Smooth muscle cell (in vitro differentiated cells): ENCODE measurements at regions not wholly inside any gene's neighbourhood (a gene's known extent, or its start where the extent isn't known, plus 50 kb on each side); places are given as distances from the start of the nearest gene placed in this dataset.

Experiments used
- DNase-seq: peaks from one replicate; lab custom pipeline; 2025; ENCODE audit not compliant: unreplicated experiment; lab: John Stamatoyannopoulos, UW
- H2AFZ ChIP-seq: fragments of 200-600 bp; sonication (generic); 2 replicates; pipeline ENCODE4 v1.6.0; 2016; ENCODE audit warnings: antibody characterized with exemption, low read depth, mild to moderate bottlenecking
- H3F3A ChIP-seq: fragments of 200-600 bp; sonication (generic); 2 replicates; pipeline ENCODE4 v1.6.0; 2017; ENCODE audit warnings: antibody characterized with exemption, low read depth
- H3K27ac ChIP-seq: fragments of 200-600 bp; sonication (generic); 2 replicates; pipeline ENCODE4 v1.5.1; 2016; ENCODE audit warnings: low read depth, mild to moderate bottlenecking
- H3K27me3 ChIP-seq: fragments of 200-600 bp; sonication (generic); 2 replicates; pipeline ENCODE4 v1.6.1; 2016; ENCODE audit warnings: low read depth, mild to moderate bottlenecking
- H3K36me3 ChIP-seq: fragments of 200-600 bp; sonication (generic); 2 replicates; pipeline ENCODE4 v1.5.1; 2016; ENCODE audit warnings: low read depth
- H3K4me1 ChIP-seq: fragments of 200-600 bp; sonication (generic); 2 replicates; pipeline ENCODE4 v1.5.1; 2016; ENCODE audit warnings: low read depth
- H3K4me2 ChIP-seq: fragments of 200-600 bp; sonication (generic); 2 replicates; pipeline ENCODE4 v1.6.0; 2016; ENCODE audit warnings: mild to moderate bottlenecking
- H3K4me3 ChIP-seq: fragments of 200-600 bp; sonication (generic); 2 replicates; pipeline ENCODE4 v1.5.1; 2016; ENCODE audit warnings: mild to moderate bottlenecking
- H3K79me2 ChIP-seq: fragments of 200-600 bp; sonication (generic); 2 replicates; pipeline ENCODE4 v1.6.0; 2016; ENCODE audit warnings: low read depth, mild to moderate bottlenecking
- H3K9ac ChIP-seq: fragments of 200-600 bp; sonication (generic); 2 replicates; pipeline ENCODE4 v1.6.0; 2016; ENCODE audit warnings: low read depth
- H3K9me3 ChIP-seq: fragments of 200-600 bp; sonication (generic); replicated peaks from 2 replicates; pipeline ENCODE4 v1.5.1; 2016; ENCODE audit warnings: low read depth
- H4K20me1 ChIP-seq: fragments of 200-600 bp; sonication (generic); 2 replicates; pipeline ENCODE4 v1.6.0; 2016; ENCODE audit warnings: low read depth
- WGBS: methylation state at CpG from one replicate; pipeline ENCODE4 v1.1.7; 2016; ENCODE audit warnings: low lambda C conversion rate; 5-methylcytosine and 5-hydroxymethylcytosine counted together
- TF ChIP-seq, protein P1 (sequence below): fragments of 200-600 bp; sonication (generic); IDR thresholded peaks from 2 replicates; pipeline ENCODE4 v1.5.1; 2017; ENCODE audit warnings: borderline replicate concordance, mild to moderate bottlenecking, antibody characterized with exemption; ENCODE audit not compliant: insufficient read depth, poor library complexity, severe bottlenecking

GRCh38 chr4:173837517-173837916 lies 307.5 kb upstream of the HAND2 start:
- no peak overlapping the region for H3K4me2 ChIP-seq
- no peaks in the 10 kb centered on the region for H3K36me3 ChIP-seq
- 72% methylated on average over 3 of the region's 3 CpGs for WGBS
- no peak for DNase-seq
- TF ChIP-seq, protein P1, sequence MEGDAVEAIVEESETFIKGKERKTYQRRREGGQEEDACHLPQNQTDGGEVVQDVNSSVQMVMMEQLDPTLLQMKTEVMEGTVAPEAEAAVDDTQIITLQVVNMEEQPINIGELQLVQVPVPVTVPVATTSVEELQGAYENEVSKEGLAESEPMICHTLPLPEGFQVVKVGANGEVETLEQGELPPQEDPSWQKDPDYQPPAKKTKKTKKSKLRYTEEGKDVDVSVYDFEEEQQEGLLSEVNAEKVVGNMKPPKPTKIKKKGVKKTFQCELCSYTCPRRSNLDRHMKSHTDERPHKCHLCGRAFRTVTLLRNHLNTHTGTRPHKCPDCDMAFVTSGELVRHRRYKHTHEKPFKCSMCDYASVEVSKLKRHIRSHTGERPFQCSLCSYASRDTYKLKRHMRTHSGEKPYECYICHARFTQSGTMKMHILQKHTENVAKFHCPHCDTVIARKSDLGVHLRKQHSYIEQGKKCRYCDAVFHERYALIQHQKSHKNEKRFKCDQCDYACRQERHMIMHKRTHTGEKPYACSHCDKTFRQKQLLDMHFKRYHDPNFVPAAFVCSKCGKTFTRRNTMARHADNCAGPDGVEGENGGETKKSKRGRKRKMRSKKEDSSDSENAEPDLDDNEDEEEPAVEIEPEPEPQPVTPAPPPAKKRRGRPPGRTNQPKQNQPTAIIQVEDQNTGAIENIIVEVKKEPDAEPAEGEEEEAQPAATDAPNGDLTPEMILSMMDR: no peak
- peaks cover 11% of the 10 kb centered on the region for H3K4me1 ChIP-seq
- H3K9ac ChIP-seq: no peak overlapping the region
- peaks cover 5% of the 10 kb centered on the region for H3K9me3 ChIP-seq
- no peaks in the 10 kb centered on the region for H4K20me1 ChIP-seq
- H3K4me3 ChIP-seq: no peak overlapping the region
- H3K27ac ChIP-seq: peak overlapping the region; percentile 97
- no peaks in the 10 kb centered on the region for H3K27me3 ChIP-seq
- peak overlapping the region; percentile 36 for H2AFZ ChIP-seq
- peaks cover 17% of the 10 kb centered on the region for H3F3A ChIP-seq
- peaks cover 16% of the 10 kb centered on the region for H3K79me2 ChIP-seq

DNA sequence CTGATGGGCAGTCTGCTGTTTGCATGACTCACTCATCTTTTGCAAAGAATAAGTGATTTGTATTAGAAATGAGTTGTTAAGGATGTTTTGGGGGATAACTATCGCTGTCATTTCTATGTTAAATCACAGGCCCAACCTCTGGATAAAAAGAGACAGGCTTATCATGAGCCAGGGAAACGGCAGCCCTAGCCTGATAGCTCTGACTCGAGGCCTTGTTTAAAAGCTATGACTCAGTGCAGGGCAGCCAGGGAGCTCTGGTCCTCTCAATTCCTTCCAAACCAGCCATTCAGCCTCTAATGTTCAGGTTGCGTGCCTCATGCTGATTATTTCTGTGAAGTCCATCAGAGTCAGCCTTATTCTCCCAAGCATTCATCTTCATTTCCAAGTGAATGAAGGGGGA lies 305.9 kb upstream of the HAND2 start:
- Histone ChIP-seq H3K27ac (peak overlapping the region; percentile 97), H3K4me1 (peaks cover 11% of the 10 kb centered on the region), H3K9me3 (peaks cover 3% of the 10 kb centered on the region), H3K4me2 (peak overlapping the region; percentile 79), H3K9ac (peak overlapping the region; percentile 71), H3K27me3 (no peaks in the 10 kb centered on the region), H3K4me3 (peak overlapping the region; percentile 20), H3K79me2 (peaks cover 16% of the 10 kb centered on the region), H4K20me1 (no peaks in the 10 kb centered on the region), H2AFZ (peak overlapping the region; percentile 33), H3F3A (peaks cover 17% of the 10 kb centered on the region), H3K36me3 (no peaks in the 10 kb centered on the region)
- WGBS: 2% methylated on average over 4 of the region's 4 CpGs
- peak; percentile 13 for DNase-seq
- TF ChIP-seq, protein P1: no peak

DNA sequence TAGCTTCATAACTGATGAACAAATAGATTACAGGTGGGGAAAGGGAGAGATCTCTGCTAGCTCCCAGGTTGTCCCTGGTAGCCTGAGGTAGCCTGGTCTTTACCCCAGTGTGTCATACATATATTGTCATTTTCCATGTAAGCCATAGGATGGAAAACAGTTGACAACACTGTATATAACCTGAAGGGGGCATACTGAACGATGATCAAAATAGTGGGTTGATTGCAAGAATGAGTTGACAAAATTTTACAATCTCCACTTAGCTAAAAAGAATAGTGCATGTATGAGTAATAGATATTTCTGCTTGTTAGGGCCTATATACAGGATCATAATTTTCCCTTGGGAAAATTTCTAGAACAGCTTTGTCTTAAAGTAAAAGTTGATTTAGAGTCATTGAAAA lies 304.1 kb upstream of the HAND2 start:
- 67% methylated on average over 1 of the region's 1 CpG for WGBS
- no peak overlapping the region for H3K4me3 ChIP-seq
- H3F3A ChIP-seq: peaks cover 14% of the 10 kb centered on the region
- no peaks in the 10 kb centered on the region for H3K27me3 ChIP-seq
- no peaks in the 10 kb centered on the region for H3K36me3 ChIP-seq
- H3K79me2 ChIP-seq: peaks cover 11% of the 10 kb centered on the region
- H3K9me3 ChIP-seq: peaks cover 3% of the 10 kb centered on the region
- H3K4me2 ChIP-seq: peak overlapping the region; percentile 40
- peaks cover 11% of the 10 kb centered on the region for H3K4me1 ChIP-seq
- no peak for DNase-seq
- H3K9ac ChIP-seq: no peak overlapping the region
- H4K20me1 ChIP-seq: no peaks in the 10 kb centered on the region
- H2AFZ ChIP-seq: no peak overlapping the region
- TF ChIP-seq, protein P1: peak; percentile 25
- peak overlapping the region; percentile 97 for H3K27ac ChIP-seq

DNA sequence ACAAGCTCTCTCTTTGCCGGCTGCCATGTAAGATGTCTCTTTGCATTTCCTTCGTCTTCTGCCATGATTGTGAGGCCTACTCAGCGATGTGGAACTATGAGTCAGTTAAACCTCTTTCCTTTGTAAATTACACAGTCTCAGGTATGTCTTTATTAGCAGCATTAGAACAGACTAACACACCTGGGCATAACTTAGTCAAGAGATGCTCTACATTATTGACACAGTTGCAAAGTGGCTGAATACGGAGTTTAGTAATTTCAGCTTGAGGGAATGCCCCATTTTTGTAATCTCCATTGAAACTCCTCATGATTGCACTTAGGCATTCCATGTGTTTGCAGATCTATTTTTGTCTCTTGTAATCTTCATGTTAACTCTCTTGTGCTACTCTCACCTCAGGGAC lies 299.5 kb upstream of the HAND2 start:
- H3F3A ChIP-seq: no peaks in the 10 kb centered on the region
- no peak overlapping the region for H3K4me2 ChIP-seq
- 98% methylated on average over 4 of the region's 4 CpGs for WGBS
- no peaks in the 10 kb centered on the region for H3K27me3 ChIP-seq
- peaks cover 3% of the 10 kb centered on the region for H3K9me3 ChIP-seq
- no peaks in the 10 kb centered on the region for H3K4me1 ChIP-seq
- H3K79me2 ChIP-seq: no peaks in the 10 kb centered on the region
- no peak overlapping the region for H3K4me3 ChIP-seq
- no peaks in the 10 kb centered on the region for H3K36me3 ChIP-seq
- no peaks in the 10 kb centered on the region for H4K20me1 ChIP-seq
- no peak overlapping the region for H3K9ac ChIP-seq
- TF ChIP-seq, protein P1: no peak
- H2AFZ ChIP-seq: no peak overlapping the region
- no peak for DNase-seq
- H3K27ac ChIP-seq: no peak overlapping the region
